K562 (cell line): ENCODE measurements at regions not wholly inside any gene's neighbourhood (a gene's known extent, or its start where the extent isn't known, plus 50 kb on each side); places are given as distances from the start of the nearest gene placed in this dataset.

Experiments used
- ATAC-seq: fragments of 200-7000 bp; cut with Tn5 transposase; 3 replicates; pipeline ENCODE4 v1.9.1; 2020; ENCODE audit warnings: moderate library complexity
- BruUV-seq: library from RNA; stranded (reverse); fragments of 400-500 nt; replicated peaks from 2 replicates; lab custom pipeline; 2021; lab: Mats Ljungman, UMichigan
- CTCF ChIA-PET: fragments of 300-600 bp; formaldehyde crosslinking; extraction: SDS; loops from one replicate; lab custom pipeline; 2021; ENCODE audit warnings: low intra/inter-chr PET ratio; lab: Yijun Ruan, JAX
- POLR2A ChIA-PET: fragments of 300-600, 350-650 bp; sonication (Branson Sonifier 250); formaldehyde crosslinking; extraction: SDS; loops from one replicate; lab custom pipeline; 2021; ENCODE audit warnings: antibody characterized with exemption, inconsistent platforms; lab: Yijun Ruan, JAX
- DNase-seq, 4 experiments: peaks; one replicate each; pipeline versions ENCODE4 v3.0.0 to v3.0.0-alpha.2; 2011 to 2018; ENCODE audit warnings: low spot score in 3 of 4, mixed read lengths in 3 of 4; ENCODE audit errors: extremely low read depth in 1 of 4
- FAIRE-seq: peaks from 2 replicates; lab custom pipeline; 2011; peaks lifted over from hg19 to GRCh38; lab: Jason Lieb, UNC
- H2AFZ ChIP-seq: 2 replicates; pipeline ENCODE4 v1.6.0; 2011; ENCODE audit warnings: low read depth, low read length, control low read depth, inconsistent platforms
- H3K27ac ChIP-seq: fragments of 200-600 bp; 3 replicates; pipeline ENCODE4 v1.8.0; 2011; ENCODE audit warnings: low read depth, mild to moderate bottlenecking, control low read depth, inconsistent platforms, low read length, moderate library complexity, mixed read lengths; ENCODE audit errors: extremely low read depth
- H3K27me3 ChIP-seq, 2 experiments: fragments of 300-600 bp in 1 of 2; 2 replicates in 1 of 2; 3 replicates in 1 of 2; pipeline versions ENCODE4 v1.6.0 to v1.8.0; 2011; ENCODE audit warnings: inconsistent platforms in 2 of 2, low read length in 2 of 2, mild to moderate bottlenecking in 1 of 2, mixed read lengths in 1 of 2, moderate library complexity in 1 of 2; ENCODE audit not compliant: control insufficient read depth in 2 of 2, insufficient read depth in 2 of 2
- H3K36me3 ChIP-seq: fragments of 300-600 bp; 3 replicates; pipeline ENCODE4 v1.8.0; 2011; ENCODE audit warnings: mild to moderate bottlenecking, low read length, inconsistent platforms; ENCODE audit not compliant: control insufficient read depth, insufficient read depth
- H3K4me1 ChIP-seq, 2 experiments: fragments of 200-600 bp in 1 of 2; replicated peaks in 1 of 2; 2 replicates in 1 of 2; 3 replicates in 1 of 2; pipeline versions ENCODE4 v1.5.1 to v1.8.0; 2011; ENCODE audit warnings: inconsistent platforms in 2 of 2, low read length in 2 of 2, mild to moderate bottlenecking in 1 of 2, mixed read lengths in 1 of 2, moderate library complexity in 1 of 2; ENCODE audit not compliant: control insufficient read depth in 2 of 2, insufficient read depth in 2 of 2
- H3K4me2 ChIP-seq: 2 replicates; pipeline ENCODE4 v1.6.1; 2011; ENCODE audit warnings: low read length, control low read depth, inconsistent platforms, mixed read lengths; ENCODE audit not compliant: insufficient read depth
- H3K4me3 ChIP-seq: fragments of 200-600 bp; sonication (generic), shearing (Covaris generic); 2 replicates; pipeline ENCODE4 v1.5.1; 2016; ENCODE audit warnings: control low read depth, inconsistent platforms
- H3K79me2 ChIP-seq: fragments of 200-600 bp; 3 replicates; pipeline ENCODE4 v1.8.0; 2011; ENCODE audit warnings: low read length, inconsistent platforms; ENCODE audit not compliant: control insufficient read depth, insufficient read depth
- H3K9ac ChIP-seq, 2 experiments: 2 replicates each; pipeline versions ENCODE4 v1.6.0 to v1.6.1; 2011; ENCODE audit warnings: low read depth in 2 of 2, low read length in 2 of 2, control low read depth in 1 of 2, inconsistent platforms in 1 of 2, mild to moderate bottlenecking in 1 of 2, mixed read lengths in 1 of 2; ENCODE audit not compliant: insufficient read depth in 1 of 2
- H3K9me1 ChIP-seq: one replicate; pipeline ENCODE4 v1.6.0; 2011; ENCODE audit warnings: inconsistent platforms, mild to moderate bottlenecking, low read length, moderate library complexity; ENCODE audit not compliant: control insufficient read depth, insufficient read depth
- H3K9me3 ChIP-seq: replicated peaks from 2 replicates; pipeline ENCODE4 v1.5.1; 2011; ENCODE audit warnings: low read depth, low read length, inconsistent platforms; ENCODE audit not compliant: control insufficient read depth, insufficient read depth
- H4K20me1 ChIP-seq: replicated peaks from 2 replicates; pipeline ENCODE4 v1.6.1; 2011; ENCODE audit warnings: low read length, inconsistent platforms, mixed read lengths; ENCODE audit not compliant: control insufficient read depth, insufficient read depth
- BACH1 ChIP-seq: fragments of 200-800 bp; sonication (Bioruptor generic); IDR thresholded peaks from 2 replicates; pipeline ENCODE4 v1.6.1; 2016; ENCODE audit warnings: missing genetic modification characterization, missing compliant biosample characterization
- CTCFL ChIP-seq: IDR thresholded peaks from 2 replicates; pipeline ENCODE4 v1.6.1; 2011; ENCODE audit warnings: borderline replicate concordance, low read depth, mild to moderate bottlenecking, moderate library complexity, low read length; ENCODE audit not compliant: insufficient read depth, poor library complexity, severe bottlenecking
- ELF4 ChIP-seq: fragments of 450-650 bp; formaldehyde crosslinking; IDR thresholded peaks from 2 replicates; pipeline ENCODE4 v1.4.0; 2022; ENCODE audit warnings: missing genetic modification characterization
- ETV5 ChIP-seq: sonication (generic); formaldehyde crosslinking; IDR thresholded peaks from 2 replicates; pipeline ENCODE4 v1.4.0; 2020; ENCODE audit warnings: low read depth, mild to moderate bottlenecking, missing genetic modification reagents
- FOXM1 ChIP-seq, 2 experiments: fragments of 450-650 bp in 1 of 2; sonication (generic) in 1 of 2; formaldehyde crosslinking in 1 of 2; IDR thresholded peaks; 2 replicates each; pipeline versions ENCODE4 v1.6.1 to v1.9.0; 2017 to 2022; ENCODE audit warnings: low read depth in 2 of 2, mild to moderate bottlenecking in 2 of 2, missing genetic modification reagents in 1 of 2, moderate library complexity in 1 of 2
- NELFE ChIP-seq: IDR thresholded peaks from 2 replicates; pipeline ENCODE4 v1.6.1; 2011; ENCODE audit warnings: mild to moderate bottlenecking; ENCODE audit not compliant: insufficient read depth, insufficient read length
- PCBP1 ChIP-seq: fragments of 200-400 bp; formaldehyde crosslinking; IDR thresholded peaks from 2 replicates; pipeline ENCODE4 v1.6.1; 2018; ENCODE audit warnings: mild to moderate bottlenecking, low read depth, low read length; ENCODE audit not compliant: poor library complexity, severe bottlenecking
- SP2 ChIP-seq: IDR thresholded peaks from 2 replicates; pipeline ENCODE4 v1.6.1; 2011; ENCODE audit warnings: mild to moderate bottlenecking, low read depth, low read length, moderate library complexity; ENCODE audit not compliant: poor library complexity, severe bottlenecking; ENCODE audit errors: extremely low read depth
- TCF3 ChIP-seq: sonication (generic); formaldehyde crosslinking; IDR thresholded peaks from 2 replicates; pipeline ENCODE4 v1.4.0; 2020; ENCODE audit warnings: mild to moderate bottlenecking, missing genetic modification reagents
- ZEB2 ChIP-seq: fragments of 450-650 bp; IDR thresholded peaks from 2 replicates; pipeline ENCODE4 v1.6.1; 2016
- ZFP36 ChIP-seq: fragments of 150-350 bp; IDR thresholded peaks from 2 replicates; pipeline ENCODE4 v1.6.1; 2018; ENCODE audit warnings: low read length, low read depth; ENCODE audit not compliant: partially characterized antibody
- ZNF124 ChIP-seq: sonication (generic); formaldehyde crosslinking; IDR thresholded peaks from 2 replicates; pipeline ENCODE4 v1.8.1; 2022; ENCODE audit warnings: missing genetic modification reagents
- ZNF398 ChIP-seq: fragments of 250-450 bp; sonication (Bioruptor Pico); IDR thresholded peaks from 2 replicates; pipeline ENCODE4 v1.8.0; 2021; ENCODE audit warnings: moderate library complexity, mild to moderate bottlenecking, inconsistent platforms
- ZNF444 ChIP-seq: fragments of 250-450 bp; sonication (Bioruptor Pico); IDR thresholded peaks from 2 replicates; pipeline ENCODE4 v1.4.0; 2020; ENCODE audit warnings: mild to moderate bottlenecking, moderate library complexity
- WGBS: fragments of 100-300 bp; shearing (Covaris generic); methylation state at CpG from one replicate; pipeline ENCODE4 v1.1.6; 2016; ENCODE audit warnings: low coverage, mixed read lengths; ENCODE audit not compliant: insufficient coverage; ENCODE audit errors: missing lambda C conversion rate; 5-methylcytosine and 5-hydroxymethylcytosine counted together
- in situ Hi-C: fragments of 300-500 bp; cut with MboI; formaldehyde crosslinking; loops from 4 replicates; pipeline ENCODE4 v1.15.0; 2018; ENCODE audit warnings: inconsistent platforms, mixed read lengths
- intact Hi-C: fragments of 100-400 bp; cut with micrococcal nuclease; formaldehyde crosslinking; loops from 2 replicates; pipeline ENCODE4 v1.14.2; 2022
- TF ChIP-seq, protein P1 (sequence below): fragments of 450-650 bp; IDR thresholded peaks from 2 replicates; pipeline ENCODE4 v1.6.1; 2016; ENCODE audit warnings: low read depth, mild to moderate bottlenecking, moderate library complexity

DNA sequence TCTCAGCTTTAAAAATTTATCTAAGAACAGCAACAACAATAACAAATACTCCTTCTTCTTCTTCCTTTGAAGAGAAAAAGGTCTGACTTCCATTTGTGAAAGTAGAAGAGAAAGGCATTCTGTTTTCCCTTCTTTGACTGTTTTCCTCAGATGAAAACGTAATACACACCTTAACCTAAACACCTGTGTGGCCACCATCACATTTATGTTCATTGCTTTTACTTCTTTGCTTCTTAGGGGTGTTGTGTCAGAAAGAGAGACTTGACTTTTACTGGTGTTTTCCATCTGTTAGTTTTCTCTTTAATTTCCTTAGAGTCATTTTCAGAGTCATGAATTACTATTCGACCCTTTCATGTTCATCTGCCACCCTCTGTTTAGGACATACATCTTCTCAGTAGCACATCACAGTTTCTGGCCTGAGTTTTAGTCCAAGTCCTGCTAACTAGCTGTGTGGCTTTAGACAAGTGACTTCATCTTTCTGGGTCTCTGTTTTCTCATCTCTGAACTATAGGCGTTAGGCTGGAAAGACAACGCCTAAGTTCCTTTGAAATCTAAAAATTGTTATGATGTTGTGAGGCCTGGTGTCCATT is 283.8 kb downstream of the GATA3 start:
- no TSS peak for BruUV-seq
- no peaks in the 10 kb centered on the region for H3K36me3 ChIP-seq
- no peak overlapping the region for H3K4me2 ChIP-seq
- FAIRE-seq (no peak), ATAC-seq (no peak), DNase-seq (no peak)
- no peak overlapping the region for H2AFZ ChIP-seq
- intact Hi-C loops (no loop called here), in situ Hi-C loops (no loop called here)
- H3K9me3 ChIP-seq, result no peaks in the 10 kb centered on the region
- no peaks in the 10 kb centered on the region for H4K20me1 ChIP-seq
- no peaks in the 10 kb centered on the region for H3K9me1 ChIP-seq
- no peaks in the 10 kb centered on the region for H3K4me1 ChIP-seq
- 0% methylated on average over 4 of the region's 4 CpGs for WGBS
- CTCF ChIA-PET, result no interaction called here
- TF ChIP-seq ELF4 (CRISPR knock-in tag) (no peak), NELFE (no peak), ZNF124 (CRISPR knock-in tag) (no peak), FOXM1 (IDR thresholded peaks at IDR 0.05; ENCODE audit: low read depth) (no peak), FOXM1 (CRISPR knock-in tag; IDR thresholded peaks at IDR 0.05; ENCODE audit: low read depth) (no peak), ZNF444 (CRISPR knock-in tag) (no peak), PCBP1 (no peak), TCF3 (CRISPR knock-in tag) (no peak), SP2 (no peak), CTCFL (no peak), ETV5 (CRISPR knock-in tag) (no peak), ZFP36 (no peak), ZEB2 (no peak), BACH1 (tag) (no peak), ZNF398 (no peak)
- TF ChIP-seq, protein P1, sequence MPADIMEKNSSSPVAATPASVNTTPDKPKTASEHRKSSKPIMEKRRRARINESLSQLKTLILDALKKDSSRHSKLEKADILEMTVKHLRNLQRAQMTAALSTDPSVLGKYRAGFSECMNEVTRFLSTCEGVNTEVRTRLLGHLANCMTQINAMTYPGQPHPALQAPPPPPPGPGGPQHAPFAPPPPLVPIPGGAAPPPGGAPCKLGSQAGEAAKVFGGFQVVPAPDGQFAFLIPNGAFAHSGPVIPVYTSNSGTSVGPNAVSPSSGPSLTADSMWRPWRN, result no peak
- no peak overlapping the region for H3K9ac ChIP-seq
- H3K27me3 ChIP-seq, result peaks cover 0 to 4% of the 10 kb centered on the region in 2 experiments; a peak in 1 of 5 replicates
- POLR2A ChIA-PET, result no interaction called here
- no peak overlapping the region for H3K27ac ChIP-seq
- H3K79me2 ChIP-seq, result no peaks in the 10 kb centered on the region
- H3K4me3 ChIP-seq, result no peak overlapping the region
